Bronchial epithelial cell (primary cell): ENCODE measurements at regions not wholly inside any gene's neighbourhood (a gene's known extent, or its start where the extent isn't known, plus 50 kb on each side); places are given as distances from the start of the nearest gene placed in this dataset.

Source experiments
- DNase-seq: peaks from one replicate; pipeline ENCODE4 v3.0.0-alpha.2; 2010; ENCODE audit warnings: low read depth
- FAIRE-seq: peaks from 2 replicates; lab custom pipeline; 2011; peaks lifted over from hg19 to GRCh38; lab: Jason Lieb, UNC
- H3K27me3 ChIP-seq: 2 replicates; pipeline ENCODE4 v1.5.1; 2011; ENCODE audit warnings: low read length; ENCODE audit not compliant: control insufficient read depth, insufficient read depth
- H3K36me3 ChIP-seq: 2 replicates; pipeline ENCODE4 v1.5.1; 2011; ENCODE audit warnings: low read length; ENCODE audit not compliant: control insufficient read depth, insufficient read depth
- H3K4me3 ChIP-seq: 2 replicates; pipeline ENCODE4 v1.5.1; 2011; ENCODE audit warnings: mild to moderate bottlenecking, low read depth, low read length, control low read depth
- CTCF ChIP-seq: IDR thresholded peaks from 2 replicates; pipeline ENCODE4 v1.5.1; 2011; ENCODE audit warnings: mild to moderate bottlenecking, moderate library complexity, low read length, control low read depth, inconsistent platforms; ENCODE audit not compliant: insufficient read depth, severe bottlenecking

DNA sequence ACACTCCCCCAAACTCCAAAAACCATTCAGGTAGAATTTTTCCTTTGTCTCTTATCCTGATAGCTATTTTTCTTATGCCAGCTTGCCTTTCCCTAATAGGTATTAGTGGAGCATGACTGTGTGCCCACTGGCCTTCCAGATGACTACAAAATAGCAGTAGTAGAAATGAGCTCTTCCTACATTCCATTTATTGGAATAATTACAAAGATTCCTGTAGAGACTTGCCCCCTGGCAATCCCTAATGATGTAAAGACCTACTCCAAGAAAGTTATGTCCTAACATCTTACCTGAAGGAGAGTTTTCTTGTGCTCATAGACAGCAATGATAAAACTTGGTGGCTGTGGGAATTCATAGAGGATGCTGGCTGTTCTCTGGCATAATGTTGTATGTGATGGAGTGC lies 501.8 kb downstream of the GATA3 start:
- no peak for FAIRE-seq
- TF ChIP-seq CTCF: no peak

GRCh38 chr10:8563478-8563877 lies 509.0 kb downstream of the GATA3 start:
- no peak for DNase-seq
- no peaks in the 10 kb centered on the region for H3K27me3 ChIP-seq
- FAIRE-seq: no peak
- no peak overlapping the region for H3K4me3 ChIP-seq
- no peak for TF ChIP-seq CTCF
- H3K36me3 ChIP-seq: no peaks in the 10 kb centered on the region

More for the DNA sequence above, 501.8 kb downstream of the GATA3 start:
- Histone ChIP-seq H3K27me3 (no peaks in the 10 kb centered on the region), H3K4me3 (no peak overlapping the region), H3K36me3 (no peaks in the 10 kb centered on the region)
- DNase-seq: peak; percentile 77

- Histone ChIP-seq H3K4me3 (no peak overlapping the region), H3K27me3 (no peaks in the 10 kb centered on the region), H3K36me3 (no peaks in the 10 kb centered on the region)
- FAIRE-seq (no peak), DNase-seq (no peak)
- TF ChIP-seq CTCF: no peak
These were observed 512.2 kb downstream of the GATA3 start for GRCh38 chr10:8566737-8567136.

DNA sequence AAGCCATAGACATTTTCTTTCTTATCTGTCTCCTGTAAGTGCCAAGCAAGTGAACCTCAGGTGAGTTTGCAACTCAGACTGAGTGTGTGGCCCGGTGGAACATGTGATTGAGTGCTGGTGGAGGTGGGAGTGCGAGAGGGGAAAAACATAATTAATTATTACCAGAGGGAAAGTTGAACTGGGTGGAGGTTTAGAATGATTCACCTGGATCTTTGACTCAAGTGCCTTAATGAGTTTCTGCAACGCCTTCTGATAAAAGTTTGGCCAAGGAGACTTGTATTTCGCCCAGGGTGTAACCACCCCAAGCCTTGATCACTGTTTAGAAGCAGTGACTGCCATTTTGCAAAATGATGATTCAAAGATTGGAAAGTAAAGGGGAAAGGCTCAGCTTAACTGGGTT lies 513.9 kb downstream of the GATA3 start:
- FAIRE-seq: no peak
- Histone ChIP-seq H3K27me3 (no peaks in the 10 kb centered on the region), H3K4me3 (no peak overlapping the region), H3K36me3 (no peaks in the 10 kb centered on the region)
- no peak for TF ChIP-seq CTCF
- DNase-seq: peak; percentile 33

DNA sequence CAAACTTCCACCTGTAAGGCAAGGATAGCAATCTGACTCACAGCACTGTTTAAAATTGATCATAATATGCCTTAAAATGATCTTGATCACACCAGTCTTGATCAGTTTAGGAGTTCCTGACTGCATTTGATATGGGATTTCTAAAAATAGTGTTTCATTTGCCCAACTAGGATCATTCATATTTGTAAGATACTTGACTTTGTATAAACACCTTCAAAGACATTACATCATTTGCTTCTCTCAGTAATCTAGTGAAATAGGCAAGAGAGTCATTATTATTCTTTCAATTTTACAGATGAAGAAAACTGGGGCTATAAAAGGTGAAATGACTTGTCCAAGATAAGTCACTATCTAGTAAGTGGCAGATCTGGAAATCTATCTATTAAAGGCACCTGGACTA lies 521.1 kb downstream of the GATA3 start:
- no peaks in the 10 kb centered on the region for H3K27me3 ChIP-seq
- FAIRE-seq: no peak
- no peaks in the 10 kb centered on the region for H3K36me3 ChIP-seq
- no peak for TF ChIP-seq CTCF
- DNase-seq: no peak
- H3K4me3 ChIP-seq: no peak overlapping the region

DNA sequence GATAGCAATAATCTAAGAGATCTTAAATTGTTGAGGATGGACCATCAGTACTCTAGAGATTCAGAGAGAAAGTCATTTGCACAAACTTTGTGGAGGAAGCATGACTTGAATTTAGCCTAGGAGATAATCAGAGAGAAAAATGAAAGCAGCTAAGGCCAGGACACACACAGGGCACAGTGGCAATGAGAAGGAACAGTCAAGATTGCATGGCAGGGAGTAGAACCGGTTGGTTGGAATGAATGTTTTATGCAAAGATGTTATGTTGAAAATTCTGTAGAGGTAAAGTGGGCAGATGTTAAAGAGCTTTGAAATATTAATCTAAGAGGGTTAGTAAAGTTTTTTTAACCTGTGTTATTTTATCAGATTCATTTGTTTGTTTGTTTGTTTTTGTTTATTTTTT lies 521.8 kb downstream of the GATA3 start:
- H3K36me3 ChIP-seq: no peaks in the 10 kb centered on the region

More for the DNA sequence above, 521.8 kb downstream of the GATA3 start:
- FAIRE-seq (no peak), DNase-seq (no peak)
- TF ChIP-seq CTCF: no peak
- no peaks in the 10 kb centered on the region for H3K27me3 ChIP-seq
- no peak overlapping the region for H3K4me3 ChIP-seq
